ENCODE measurements at regions not wholly inside any gene's neighbourhood (a gene's known extent, or its start where the extent isn't known, plus 50 kb on each side); places are given as distances from the start of the nearest gene placed in this dataset.
A peak's percentile ranks its signal among the peaks of the same experiment; 100 is the strongest.

DNA sequence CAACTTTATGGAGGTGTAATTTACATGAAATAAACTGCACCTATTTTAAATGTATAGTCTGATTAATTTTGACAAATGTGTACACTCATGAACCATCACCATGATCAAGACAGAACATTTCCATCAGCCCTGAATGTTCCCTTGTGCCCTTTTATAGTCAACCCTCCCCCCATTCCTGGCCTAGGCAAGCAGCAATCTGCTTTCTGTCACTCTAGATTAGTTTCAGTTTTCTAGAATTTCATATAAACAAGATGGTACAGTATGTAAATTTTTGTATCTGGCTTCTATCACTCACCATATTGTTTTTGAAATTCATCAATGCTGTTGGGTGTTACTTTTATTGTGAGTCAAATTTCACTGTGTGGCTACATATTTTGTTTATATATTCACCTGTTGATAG, 234.2 kb upstream of the RPS6KA3 start:
- no peak for TF ChIP-seq SIN3A (IDR thresholded peaks at IDR 0.05; ENCODE audit: borderline replicate concordance, low read depth, low read length)
- TF ChIP-seq GATA2 (CRISPR knock-in tag; IDR thresholded peaks at IDR 0.05): no peak
- no peak for TF ChIP-seq SMC3 (IDR thresholded peaks at IDR 0.05; ENCODE audit: low read depth, low read length)
- TF ChIP-seq, protein P1, sequence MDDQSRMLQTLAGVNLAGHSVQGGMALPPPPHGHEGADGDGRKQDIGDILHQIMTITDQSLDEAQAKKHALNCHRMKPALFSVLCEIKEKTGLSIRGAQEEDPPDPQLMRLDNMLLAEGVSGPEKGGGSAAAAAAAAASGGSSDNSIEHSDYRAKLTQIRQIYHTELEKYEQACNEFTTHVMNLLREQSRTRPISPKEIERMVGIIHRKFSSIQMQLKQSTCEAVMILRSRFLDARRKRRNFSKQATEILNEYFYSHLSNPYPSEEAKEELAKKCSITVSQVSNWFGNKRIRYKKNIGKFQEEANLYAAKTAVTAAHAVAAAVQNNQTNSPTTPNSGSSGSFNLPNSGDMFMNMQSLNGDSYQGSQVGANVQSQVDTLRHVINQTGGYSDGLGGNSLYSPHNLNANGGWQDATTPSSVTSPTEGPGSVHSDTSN (IDR thresholded peaks at IDR 0.05): peak; percentile 47
- TF ChIP-seq, protein P2, sequence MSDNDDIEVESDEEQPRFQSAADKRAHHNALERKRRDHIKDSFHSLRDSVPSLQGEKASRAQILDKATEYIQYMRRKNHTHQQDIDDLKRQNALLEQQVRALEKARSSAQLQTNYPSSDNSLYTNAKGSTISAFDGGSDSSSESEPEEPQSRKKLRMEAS (IDR thresholded peaks at IDR 0.05; ENCODE audit: low read depth): no peak
- peak; percentile 48 for TF ChIP-seq TCF12 (IDR thresholded peaks at IDR 0.05)
- no peak for TF ChIP-seq RFX5 (IDR thresholded peaks at IDR 0.05; ENCODE audit: low read length)
- Histone ChIP-seq H3K4me1 (ENCODE audit: control insufficient read depth in 1 of 2, insufficient read depth in 2 of 2, low read depth in 1 of 2, low read length in 1 of 2) (peaks cover 0 to 5% of the 10 kb centered on the region in 2 experiments; a peak in 1 of 4 replicates), H3K27me3 (ENCODE audit: insufficient read depth) (no peaks in the 10 kb centered on the region), H3K27ac (ENCODE audit: low read depth in 2 of 2, low read length in 1 of 2) (no peak overlapping the region), H3K9me2 (no peaks in the 10 kb centered on the region; the same call in 1 of the 2 replicates), H2AFZ (ENCODE audit: low read depth) (no peak overlapping the region), H3K79me2 (ENCODE audit: insufficient read depth) (no peaks in the 10 kb centered on the region), H3K4me3 (ENCODE audit: low read depth in 2 of 2, low read length in 1 of 2) (no peak overlapping the region), H3F3A (replicated peaks; ENCODE audit: insufficient read depth) (no peaks in the 10 kb centered on the region), H3K9me3 (no peaks in the 10 kb centered on the region), H3K36me3 (replicated peaks in 1 of 2; ENCODE audit: control insufficient read depth in 1 of 2, insufficient read depth in 2 of 2, low read length in 1 of 2) (no peaks in the 10 kb centered on the region), H3K4me2 (no peak overlapping the region), H4K20me1 (ENCODE audit: insufficient read depth) (no peaks in the 10 kb centered on the region), H3K9ac (no peak overlapping the region)
- ChIA-PET POLR2A (no interaction called here), CTCF (no interaction called here)
- DNase-seq: no peak

DNA sequence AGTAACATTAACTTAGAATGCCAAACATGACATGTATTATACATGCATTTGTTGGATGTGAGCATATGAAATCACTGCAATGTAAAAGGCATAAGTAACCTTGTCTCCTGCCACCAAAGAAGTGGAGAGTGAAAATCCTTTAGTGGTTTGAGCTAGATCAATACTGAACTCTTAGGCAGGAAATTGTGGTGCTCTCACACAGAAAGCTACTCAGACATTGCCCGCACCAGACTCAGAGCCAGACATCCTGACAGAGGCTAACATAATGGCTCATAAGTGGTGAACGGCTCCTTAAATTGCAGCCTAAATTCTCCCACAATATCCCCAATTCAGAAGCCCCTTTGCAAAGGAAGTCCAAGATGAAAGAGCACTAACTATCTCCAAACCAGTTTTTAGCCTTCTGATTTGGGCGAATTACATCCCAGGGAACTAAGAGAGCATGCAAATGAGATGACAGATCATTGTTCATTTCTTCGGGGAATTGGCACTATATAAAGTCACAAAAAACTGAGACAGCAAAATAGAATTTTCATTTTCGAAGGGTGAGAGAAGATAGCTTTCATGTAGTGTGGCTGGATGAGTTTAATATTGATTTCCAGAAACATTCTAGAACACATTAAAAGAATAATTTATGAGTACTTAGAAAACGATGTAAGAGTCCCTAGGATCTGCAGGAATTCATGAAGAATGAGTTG, 233.6 kb upstream of the RPS6KA3 start:
- Histone ChIP-seq H3K27me3 (ENCODE audit: insufficient read depth) (no peaks in the 10 kb centered on the region), H3K9me2 (no peaks in the 10 kb centered on the region; the same call in 1 of the 2 replicates), H3F3A (replicated peaks; ENCODE audit: insufficient read depth) (no peaks in the 10 kb centered on the region), H2AFZ (ENCODE audit: low read depth) (no peak overlapping the region), H3K36me3 (replicated peaks in 1 of 2; ENCODE audit: control insufficient read depth in 1 of 2, insufficient read depth in 2 of 2, low read length in 1 of 2) (no peaks in the 10 kb centered on the region), H3K79me2 (ENCODE audit: insufficient read depth) (no peaks in the 10 kb centered on the region), H3K4me3 (ENCODE audit: low read depth in 2 of 2, low read length in 1 of 2) (no peak overlapping the region), H3K27ac (ENCODE audit: low read depth in 2 of 2, low read length in 1 of 2) (no peak overlapping the region), H3K9ac (no peak overlapping the region), H3K4me1 (ENCODE audit: control insufficient read depth in 1 of 2, insufficient read depth in 2 of 2, low read depth in 1 of 2, low read length in 1 of 2) (peaks cover 0 to 5% of the 10 kb centered on the region in 2 experiments; a peak in 1 of 4 replicates), H3K4me2 (no peak overlapping the region), H3K9me3 (no peaks in the 10 kb centered on the region), H4K20me1 (ENCODE audit: insufficient read depth) (no peaks in the 10 kb centered on the region)
- ChIA-PET POLR2A (no interaction called here), CTCF (no interaction called here)
- no peak for TF ChIP-seq RAD21 (IDR thresholded peaks at IDR 0.05; ENCODE audit: low read length)
- TF ChIP-seq, protein P2 (IDR thresholded peaks at IDR 0.05; ENCODE audit: low read depth): no peak
- TF ChIP-seq ELF1 (IDR thresholded peaks at IDR 0.05): no peak
- TF ChIP-seq RFX5 (IDR thresholded peaks at IDR 0.05; ENCODE audit: low read length): no peak
- TF ChIP-seq FOXM1 (IDR thresholded peaks at IDR 0.05; ENCODE audit: low read depth): no peak
- TF ChIP-seq, protein P3, sequence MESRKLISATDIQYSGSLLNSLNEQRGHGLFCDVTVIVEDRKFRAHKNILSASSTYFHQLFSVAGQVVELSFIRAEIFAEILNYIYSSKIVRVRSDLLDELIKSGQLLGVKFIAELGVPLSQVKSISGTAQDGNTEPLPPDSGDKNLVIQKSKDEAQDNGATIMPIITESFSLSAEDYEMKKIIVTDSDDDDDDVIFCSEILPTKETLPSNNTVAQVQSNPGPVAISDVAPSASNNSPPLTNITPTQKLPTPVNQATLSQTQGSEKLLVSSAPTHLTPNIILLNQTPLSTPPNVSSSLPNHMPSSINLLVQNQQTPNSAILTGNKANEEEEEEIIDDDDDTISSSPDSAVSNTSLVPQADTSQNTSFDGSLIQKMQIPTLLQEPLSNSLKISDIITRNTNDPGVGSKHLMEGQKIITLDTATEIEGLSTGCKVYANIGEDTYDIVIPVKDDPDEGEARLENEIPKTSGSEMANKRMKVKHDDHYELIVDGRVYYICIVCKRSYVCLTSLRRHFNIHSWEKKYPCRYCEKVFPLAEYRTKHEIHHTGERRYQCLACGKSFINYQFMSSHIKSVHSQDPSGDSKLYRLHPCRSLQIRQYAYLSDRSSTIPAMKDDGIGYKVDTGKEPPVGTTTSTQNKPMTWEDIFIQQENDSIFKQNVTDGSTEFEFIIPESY (IDR thresholded peaks at IDR 0.05; ENCODE audit: borderline replicate concordance, low read depth): no peak
- no peak for TF ChIP-seq JUND (IDR thresholded peaks at IDR 0.05)
- 39% methylated on average over 6 of the region's 6 CpGs for WGBS (ENCODE audit: low lambda C conversion rate)
- DNase-seq: no peak
